ENCODE measurements at regions not wholly inside any gene's neighbourhood (a gene's known extent, or its start where the extent isn't known, plus 50 kb on each side); places are given as distances from the start of the nearest gene placed in this dataset.

DNA sequence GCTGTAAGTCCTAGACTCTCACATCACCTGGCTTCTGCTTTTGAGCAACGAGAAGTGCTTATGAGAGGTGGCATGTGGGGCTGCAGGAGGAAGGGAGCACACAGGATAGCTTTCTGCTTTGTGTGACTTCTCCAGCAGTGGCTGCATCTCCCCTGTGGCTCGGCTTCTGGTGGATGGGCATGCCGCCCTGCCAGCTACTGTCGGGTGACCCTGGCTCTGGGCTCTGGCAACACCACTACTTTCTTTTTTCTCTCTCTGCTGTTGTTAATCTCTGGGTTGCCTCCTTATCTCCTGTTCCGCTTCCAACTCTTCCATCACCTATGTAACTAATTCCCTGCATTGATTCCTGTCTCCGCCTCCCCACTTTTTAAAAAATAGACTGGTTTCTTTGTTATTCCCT lies 209.1 kb upstream of the DAAM1 start:
- TF ChIP-seq BACH1 (IDR thresholded peaks at IDR 0.05; ENCODE audit: borderline replicate concordance) (no peak), GATAD2B (conservative IDR thresholded peaks at IDR 0.05; ENCODE audit: low read depth) (no peak), SIX5 (IDR thresholded peaks at IDR 0.05; ENCODE audit: low read depth, low read length, severe bottlenecking) (no peak), MEF2A (IDR thresholded peaks at IDR 0.05; ENCODE audit: insufficient read depth, low read depth, low read length) (no peak), YY1 (IDR thresholded peaks at IDR 0.05; ENCODE audit: low read depth, low read length) (no peak), NR2F1 (conservative IDR thresholded peaks at IDR 0.05) (no peak), ZZZ3 (IDR thresholded peaks at IDR 0.05; ENCODE audit: control insufficient read depth, insufficient read length, low read depth) (no peak), ZNF274 (IDR thresholded peaks at IDR 0.05; ENCODE audit: insufficient read depth, insufficient read length) (no peak)
- TF ChIP-seq, protein P1, sequence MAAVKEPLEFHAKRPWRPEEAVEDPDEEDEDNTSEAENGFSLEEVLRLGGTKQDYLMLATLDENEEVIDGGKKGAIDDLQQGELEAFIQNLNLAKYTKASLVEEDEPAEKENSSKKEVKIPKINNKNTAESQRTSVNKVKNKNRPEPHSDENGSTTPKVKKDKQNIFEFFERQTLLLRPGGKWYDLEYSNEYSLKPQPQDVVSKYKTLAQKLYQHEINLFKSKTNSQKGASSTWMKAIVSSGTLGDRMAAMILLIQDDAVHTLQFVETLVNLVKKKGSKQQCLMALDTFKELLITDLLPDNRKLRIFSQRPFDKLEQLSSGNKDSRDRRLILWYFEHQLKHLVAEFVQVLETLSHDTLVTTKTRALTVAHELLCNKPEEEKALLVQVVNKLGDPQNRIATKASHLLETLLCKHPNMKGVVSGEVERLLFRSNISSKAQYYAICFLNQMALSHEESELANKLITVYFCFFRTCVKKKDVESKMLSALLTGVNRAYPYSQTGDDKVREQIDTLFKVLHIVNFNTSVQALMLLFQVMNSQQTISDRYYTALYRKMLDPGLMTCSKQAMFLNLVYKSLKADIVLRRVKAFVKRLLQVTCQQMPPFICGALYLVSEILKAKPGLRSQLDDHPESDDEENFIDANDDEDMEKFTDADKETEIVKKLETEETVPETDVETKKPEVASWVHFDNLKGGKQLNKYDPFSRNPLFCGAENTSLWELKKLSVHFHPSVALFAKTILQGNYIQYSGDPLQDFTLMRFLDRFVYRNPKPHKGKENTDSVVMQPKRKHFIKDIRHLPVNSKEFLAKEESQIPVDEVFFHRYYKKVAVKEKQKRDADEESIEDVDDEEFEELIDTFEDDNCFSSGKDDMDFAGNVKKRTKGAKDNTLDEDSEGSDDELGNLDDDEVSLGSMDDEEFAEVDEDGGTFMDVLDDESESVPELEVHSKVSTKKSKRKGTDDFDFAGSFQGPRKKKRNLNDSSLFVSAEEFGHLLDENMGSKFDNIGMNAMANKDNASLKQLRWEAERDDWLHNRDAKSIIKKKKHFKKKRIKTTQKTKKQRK (IDR thresholded peaks at IDR 0.05; ENCODE audit: low read depth, low read length) = no peak
- ChIA-PET SMC1A (ENCODE audit: uncharacterized antibody, unreplicated experiment) (interaction anchor here (1.1 to 1.2 kb wide), 2 partner anchors 190 to 207 kb away, joined by 3 to 4 read pairs; no protein-coding TSS in a partner anchor), CTCF (interaction anchor here (1.7 kb wide), 1 partner anchor 49 kb away, joined by 5 read pairs; no protein-coding TSS in a partner anchor), POLR2A (interaction anchor here (1.3 kb wide), 1 partner anchor 20 kb away, joined by 3 read pairs; no protein-coding TSS in a partner anchor), RAD21 (ENCODE audit: unreplicated experiment) (no interaction called here)
- no TSS peak for BruUV-seq (replicated peaks)
- intact Hi-C loops (cut with micrococcal nuclease; ENCODE audit: unreplicated experiment) = no loop called here
- H3K4me1 ChIP-seq (ENCODE audit: control insufficient read depth, insufficient read depth, low read length) = no peaks in the 10 kb centered on the region
- 59% methylated on average over 6 of the region's 6 CpGs for WGBS (ENCODE audit: insufficient coverage, insufficient replicate concordance, low lambda C conversion rate, missing lambda C conversion rate)
- H3K4me2 ChIP-seq (ENCODE audit: control insufficient read depth, insufficient read depth) = no peak overlapping the region
- FAIRE-seq = no peak
- DNase-seq (ENCODE audit: low read depth, low spot score) = no peak
- H2AFZ ChIP-seq (ENCODE audit: control insufficient read depth, low read depth, low read length) = no peak overlapping the region
- H3K9ac ChIP-seq (ENCODE audit: control insufficient read depth, insufficient read depth, low read length) = no peak overlapping the region
- H3K27me3 ChIP-seq (replicated peaks in 1 of 2; ENCODE audit: control insufficient read depth in 2 of 2, insufficient read depth in 2 of 2, low read length in 1 of 2) = no peaks in the 10 kb centered on the region
- H3K9me3 ChIP-seq (replicated peaks; ENCODE audit: control insufficient read depth, insufficient read depth, low read length) = no peaks in the 10 kb centered on the region; the same call in 2 of the 3 replicates
- H3K79me2 ChIP-seq (ENCODE audit: control insufficient read depth, insufficient read depth, low read length) = no peaks in the 10 kb centered on the region
- no peak overlapping the region for H3K27ac ChIP-seq (ENCODE audit: control insufficient read depth, insufficient read depth)
- ATAC-seq = no peak
- in situ Hi-C loops (cut with MboI) = no loop called here
- no peaks in the 10 kb centered on the region for H3K36me3 ChIP-seq (ENCODE audit: control insufficient read depth in 2 of 2, insufficient read depth in 2 of 2, low read length in 1 of 2)
- H3K4me3 ChIP-seq = no peak overlapping the region
- no peaks in the 10 kb centered on the region for H4K20me1 ChIP-seq (ENCODE audit: control insufficient read depth, insufficient read depth)

Data from GM12878 (cell line).